HG02981 (cell line): ENCODE measurements at regions not wholly inside any gene's neighbourhood (a gene's known extent, or its start where the extent isn't known, plus 50 kb on each side); places are given as distances from the start of the nearest gene placed in this dataset.

Source experiments
- ATAC-seq: cut with Tn5 transposase; IDR thresholded peaks from one replicate; pipeline ENCODE4 v1.9.1; 2021; ENCODE audit warnings: mild to moderate bottlenecking, moderate library complexity; ENCODE audit not compliant: unreplicated experiment

- no peak for ATAC-seq
These were observed 200.5 kb upstream of the KIAA1217 start for GRCh38 chr10:24008164-24009091.

GRCh38 chr10:24009115-24009514 is 199.8 kb upstream of the KIAA1217 start:
- ATAC-seq: no peak

GRCh38 chr10:24009736-24010135 is 199.2 kb upstream of the KIAA1217 start:
- no peak for ATAC-seq

- no peak for ATAC-seq
These were observed 198.4 kb upstream of the KIAA1217 start for GRCh38 chr10:24010436-24010970.

GRCh38 chr10:24012249-24012803 is 196.6 kb upstream of the KIAA1217 start:
- ATAC-seq: no peak

- no peak for ATAC-seq
These were observed 181.8 kb upstream of the KIAA1217 start for GRCh38 chr10:24027107-24027506.

- no peak for ATAC-seq
These were observed 174.4 kb upstream of the KIAA1217 start for GRCh38 chr10:24034571-24034970.

- no peak for ATAC-seq
These were observed 173.2 kb upstream of the KIAA1217 start for GRCh38 chr10:24035761-24036160.

GRCh38 chr10:24039315-24039714 is 169.6 kb upstream of the KIAA1217 start:
- no peak for ATAC-seq

- no peak for ATAC-seq
These were observed 169.0 kb upstream of the KIAA1217 start for GRCh38 chr10:24039897-24040296.

GRCh38 chr10:24041034-24041433 is 167.9 kb upstream of the KIAA1217 start:
- ATAC-seq: no peak

GRCh38 chr10:24041834-24042233 is 167.1 kb upstream of the KIAA1217 start:
- no peak for ATAC-seq

- no peak for ATAC-seq
These were observed 166.1 kb upstream of the KIAA1217 start for GRCh38 chr10:24042884-24043283.

- no peak for ATAC-seq
These were observed 162.9 kb upstream of the KIAA1217 start for GRCh38 chr10:24046060-24046459.

GRCh38 chr10:24047176-24047575 is 161.8 kb upstream of the KIAA1217 start:
- no peak for ATAC-seq

GRCh38 chr10:24054421-24054820 is 154.5 kb upstream of the KIAA1217 start:
- ATAC-seq: no peak

GRCh38 chr10:24080207-24080606 is 128.7 kb upstream of the KIAA1217 start:
- no peak for ATAC-seq

GRCh38 chr10:24086296-24087086 is 122.4 kb upstream of the KIAA1217 start:
- no peak for ATAC-seq

- no peak for ATAC-seq
These were observed 117.7 kb upstream of the KIAA1217 start for GRCh38 chr10:24091256-24091655.

GRCh38 chr10:24096281-24096680 is 112.7 kb upstream of the KIAA1217 start:
- no peak for ATAC-seq

- ATAC-seq: no peak
These were observed 111.2 kb upstream of the KIAA1217 start for GRCh38 chr10:24097751-24098207.
